OCI-LY7 (cell line): ENCODE measurements at regions not wholly inside any gene's neighbourhood (a gene's known extent, or its start where the extent isn't known, plus 50 kb on each side); places are given as distances from the start of the nearest gene placed in this dataset.

Experiments
- EZH2phosphoT487 ChIP-seq: fragments of 200-600 bp; sonication (generic); IDR thresholded peaks from 2 replicates; pipeline ENCODE4 v1.6.1; 2018; ENCODE audit warnings: low read depth, borderline replicate concordance, mild to moderate bottlenecking, mixed run types, antibody characterized with exemption, low read length, moderate library complexity, mixed read lengths
- TF ChIP-seq, protein P1 (sequence below): fragments of 200-600 bp; sonication (generic); conservative IDR thresholded peaks from 2 replicates; pipeline ENCODE4 v1.5.1; 2014; ENCODE audit warnings: mild to moderate bottlenecking, antibody characterized with exemption, low read length, moderate library complexity, mixed read lengths

DNA sequence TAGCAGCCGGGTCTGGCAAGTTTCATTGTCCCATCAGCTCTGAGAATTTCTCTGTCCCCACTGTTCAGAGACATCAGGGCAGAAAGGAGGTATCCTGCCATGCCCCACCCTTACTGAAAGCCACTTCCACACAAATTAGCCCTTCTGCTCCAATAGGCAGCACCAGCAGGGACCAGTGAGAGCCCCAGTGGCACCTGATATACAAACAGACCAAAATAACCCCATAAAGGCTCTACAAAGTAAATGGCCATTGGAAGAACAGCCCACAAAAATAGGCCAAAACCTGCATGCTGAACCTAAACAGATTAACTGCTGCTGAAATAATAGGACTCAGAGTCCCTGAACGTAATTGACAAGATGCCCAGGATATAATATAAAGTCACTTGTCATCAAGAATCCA, 199.9 kb downstream of the TMEM200A start:
- TF ChIP-seq, protein P1, sequence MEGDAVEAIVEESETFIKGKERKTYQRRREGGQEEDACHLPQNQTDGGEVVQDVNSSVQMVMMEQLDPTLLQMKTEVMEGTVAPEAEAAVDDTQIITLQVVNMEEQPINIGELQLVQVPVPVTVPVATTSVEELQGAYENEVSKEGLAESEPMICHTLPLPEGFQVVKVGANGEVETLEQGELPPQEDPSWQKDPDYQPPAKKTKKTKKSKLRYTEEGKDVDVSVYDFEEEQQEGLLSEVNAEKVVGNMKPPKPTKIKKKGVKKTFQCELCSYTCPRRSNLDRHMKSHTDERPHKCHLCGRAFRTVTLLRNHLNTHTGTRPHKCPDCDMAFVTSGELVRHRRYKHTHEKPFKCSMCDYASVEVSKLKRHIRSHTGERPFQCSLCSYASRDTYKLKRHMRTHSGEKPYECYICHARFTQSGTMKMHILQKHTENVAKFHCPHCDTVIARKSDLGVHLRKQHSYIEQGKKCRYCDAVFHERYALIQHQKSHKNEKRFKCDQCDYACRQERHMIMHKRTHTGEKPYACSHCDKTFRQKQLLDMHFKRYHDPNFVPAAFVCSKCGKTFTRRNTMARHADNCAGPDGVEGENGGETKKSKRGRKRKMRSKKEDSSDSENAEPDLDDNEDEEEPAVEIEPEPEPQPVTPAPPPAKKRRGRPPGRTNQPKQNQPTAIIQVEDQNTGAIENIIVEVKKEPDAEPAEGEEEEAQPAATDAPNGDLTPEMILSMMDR = no peak
- TF ChIP-seq EZH2phosphoT487 = no peak
